ENCODE measurements at regions not wholly inside any gene's neighbourhood (a gene's known extent, or its start where the extent isn't known, plus 50 kb on each side); places are given as distances from the start of the nearest gene placed in this dataset.
A peak's percentile ranks its signal among the peaks of the same experiment; 100 is the strongest.

GRCh38 chrX:35722128-35722527 lies 76.0 kb upstream of the MAGEB16 start:
- no peak for ATAC-seq
- Histone ChIP-seq H3K36me3 (no peaks in the 10 kb centered on the region), H3K27me3 (peaks cover 0 to 2% (median 0%) of the 10 kb centered on the region in 4 donors), H3K27ac (no peak overlapping the region), H3K4me1 (peaks cover 0 to 3% (median 0%) of the 10 kb centered on the region in 3 donors), H3K9me3 (no peaks in the 10 kb centered on the region), H3K4me3 (no peak overlapping the region)
- FAIRE-seq, result no peak
- TF ChIP-seq CTCF (IDR thresholded peaks at IDR 0.05), result no peak
- 63 to 69% methylated on average over 5 of the region's 5 CpGs for WGBS, 2 donors
- intact Hi-C loops (cut with DNase I), result loop anchor here in 1 of 3 donors (10.0 kb wide), 1 partner anchor 337 kb away; no protein-coding TSS in a partner anchor
- no peak for DNase-seq

- whole genome bisulfite sequencing, 2 donors, result 21 to 29% methylated on average over 2 of the region's 2 CpGs
- FAIRE-seq, result peak; percentile 20
- intact Hi-C loops (cut with DNase I), result loop anchor here in 1 of 3 donors (10.0 kb wide), 1 partner anchor 341 kb away; no protein-coding TSS in a partner anchor
Observed at GRCh38 chrX:35726176-35726575, 72.0 kb upstream of the MAGEB16 start.

GRCh38 chrX:35728481-35728880 lies 69.7 kb upstream of the MAGEB16 start:
- no peaks in the 10 kb centered on the region for H3K36me3 ChIP-seq
- FAIRE-seq (no peak), DNase-seq (no peak), ATAC-seq (no peak)
- H3K4me1 ChIP-seq, result no peaks in the 10 kb centered on the region
- 40 to 56% methylated on average over 3 of the region's 3 CpGs for WGBS, 2 donors
- H3K27ac ChIP-seq, result no peak overlapping the region
- no peak for TF ChIP-seq CTCF (IDR thresholded peaks at IDR 0.05)
- no peak overlapping the region for H3K4me3 ChIP-seq
- H3K9me3 ChIP-seq, result no peaks in the 10 kb centered on the region
- H3K27me3 ChIP-seq, result peaks cover 0 to 4% (median 0%) of the 10 kb centered on the region in 4 donors
- intact Hi-C loops (cut with DNase I), result loop anchor here in 1 of 3 donors (10.0 kb wide), 1 partner anchor 344 kb away; no protein-coding TSS in a partner anchor

More at GRCh38 chrX:35726176-35726575, 72.0 kb upstream of the MAGEB16 start:
- DNase-seq (peak in 1 of 6 donors; percentile 17), ATAC-seq (peak in 3 of 4 donors; percentile 40 to 59 (median 50))
- H3K36me3 ChIP-seq, result no peaks in the 10 kb centered on the region
- H3K27ac ChIP-seq, result no peak overlapping the region
- no peak overlapping the region for H3K4me3 ChIP-seq
- H3K9me3 ChIP-seq, result no peaks in the 10 kb centered on the region
- no peaks in the 10 kb centered on the region for H3K4me1 ChIP-seq
- peaks cover 0 to 4% (median 0%) of the 10 kb centered on the region in 4 donors for H3K27me3 ChIP-seq
- TF ChIP-seq CTCF (IDR thresholded peaks at IDR 0.05), result no peak

- ATAC-seq (no peak), FAIRE-seq (no peak)
Observed at GRCh38 chrX:35733879-35734278, 64.3 kb upstream of the MAGEB16 start.

More at GRCh38 chrX:35733879-35734278, 64.3 kb upstream of the MAGEB16 start:
- H3K27ac ChIP-seq, result no peak overlapping the region
- intact Hi-C loops (cut with DNase I), result no loop called here
- no peak for TF ChIP-seq CTCF (IDR thresholded peaks at IDR 0.05)
- DNase-seq, result peak in 1 of 6 donors; percentile 22
- H3K4me1 ChIP-seq, result no peaks in the 10 kb centered on the region
- H3K9me3 ChIP-seq, result no peaks in the 10 kb centered on the region
- H3K4me3 ChIP-seq, result no peak overlapping the region
- no peaks in the 10 kb centered on the region for H3K36me3 ChIP-seq
- WGBS, 2 donors, result 75 to 89% methylated on average over 7 of the region's 7 CpGs
- H3K27me3 ChIP-seq, result no peaks in the 10 kb centered on the region

All from pancreas (tissue), 10 donors.